Thymus (tissue), 11 donors: ENCODE measurements at regions not wholly inside any gene's neighbourhood (a gene's known extent, or its start where the extent isn't known, plus 50 kb on each side); places are given as distances from the start of the nearest gene placed in this dataset.

Experiments
- DNase-seq, 9 donors: peaks; one replicate each; pipeline ENCODE4 v3.0.0-alpha.2; 2013; ENCODE audit warnings: low spot score in 9 of 9, low read depth in 6 of 9, missing footprints in 1 of 9
- H3K27ac ChIP-seq, 2 donors: one replicate each; pipeline ENCODE4 v1.5.1; 2013; ENCODE audit warnings: control low read depth in 1 of 2, low read depth in 1 of 2, low read length in 1 of 2, mild to moderate bottlenecking in 1 of 2, moderate library complexity in 1 of 2
- H3K27me3 ChIP-seq, 2 donors: one replicate each; pipeline ENCODE4 v1.5.1; 2013; ENCODE audit warnings: low read length in 1 of 2; ENCODE audit not compliant: control insufficient read depth in 2 of 2, insufficient read depth in 1 of 2
- H3K36me3 ChIP-seq, 2 donors: one replicate each; pipeline ENCODE4 v1.5.1; 2013; ENCODE audit warnings: low read length in 1 of 2, mild to moderate bottlenecking in 1 of 2, moderate library complexity in 1 of 2; ENCODE audit not compliant: control insufficient read depth in 2 of 2, insufficient read depth in 2 of 2
- H3K4me1 ChIP-seq, 2 donors: one replicate each; pipeline ENCODE4 v1.5.1; 2013; ENCODE audit warnings: low read length in 2 of 2; ENCODE audit not compliant: control insufficient read depth in 2 of 2, insufficient read depth in 2 of 2
- H3K4me3 ChIP-seq, 2 donors: one replicate each; pipeline ENCODE4 v1.5.1; 2013; ENCODE audit warnings: low read length in 2 of 2, control low read depth in 1 of 2, mild to moderate bottlenecking in 1 of 2
- H3K9me3 ChIP-seq, 2 donors: one replicate each; pipeline ENCODE4 v1.5.1; 2013; ENCODE audit warnings: low read length in 1 of 2, mild to moderate bottlenecking in 1 of 2; ENCODE audit not compliant: control insufficient read depth in 2 of 2, insufficient read depth in 1 of 2
- WGBS: extraction: QIAGEN DNeasy Blood & Tissue Kit; methylation state at CpG from one replicate; pipeline ENCODE4 v1.1.7; 2013; 5-methylcytosine and 5-hydroxymethylcytosine counted together
- donor health status: healthy.

DNA sequence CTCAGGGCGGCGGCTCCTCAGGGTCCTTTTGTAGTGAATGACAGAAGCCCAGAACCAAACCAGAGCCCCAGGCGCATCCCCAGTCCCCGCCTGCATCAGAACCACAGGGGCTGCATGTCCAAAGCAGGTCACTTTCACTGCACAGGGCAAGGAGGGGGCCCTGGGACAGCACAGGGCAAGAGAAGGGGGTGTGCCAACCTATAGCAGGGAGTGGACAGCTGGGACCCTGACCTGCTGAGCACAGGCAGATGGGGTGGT lies 501.4 kb downstream of the PREX1 start:
- peaks cover 0 to 4% of the 10 kb centered on the region in 2 donors for H3K27me3 ChIP-seq
- no peak overlapping the region for H3K27ac ChIP-seq
- H3K9me3 ChIP-seq = no peaks in the 10 kb centered on the region
- no peak for DNase-seq
- no peaks in the 10 kb centered on the region for H3K4me1 ChIP-seq
- WGBS = 94% methylated on average over 4 of the region's 4 CpGs
- H3K4me3 ChIP-seq = no peak overlapping the region
- H3K36me3 ChIP-seq = no peaks in the 10 kb centered on the region

DNA sequence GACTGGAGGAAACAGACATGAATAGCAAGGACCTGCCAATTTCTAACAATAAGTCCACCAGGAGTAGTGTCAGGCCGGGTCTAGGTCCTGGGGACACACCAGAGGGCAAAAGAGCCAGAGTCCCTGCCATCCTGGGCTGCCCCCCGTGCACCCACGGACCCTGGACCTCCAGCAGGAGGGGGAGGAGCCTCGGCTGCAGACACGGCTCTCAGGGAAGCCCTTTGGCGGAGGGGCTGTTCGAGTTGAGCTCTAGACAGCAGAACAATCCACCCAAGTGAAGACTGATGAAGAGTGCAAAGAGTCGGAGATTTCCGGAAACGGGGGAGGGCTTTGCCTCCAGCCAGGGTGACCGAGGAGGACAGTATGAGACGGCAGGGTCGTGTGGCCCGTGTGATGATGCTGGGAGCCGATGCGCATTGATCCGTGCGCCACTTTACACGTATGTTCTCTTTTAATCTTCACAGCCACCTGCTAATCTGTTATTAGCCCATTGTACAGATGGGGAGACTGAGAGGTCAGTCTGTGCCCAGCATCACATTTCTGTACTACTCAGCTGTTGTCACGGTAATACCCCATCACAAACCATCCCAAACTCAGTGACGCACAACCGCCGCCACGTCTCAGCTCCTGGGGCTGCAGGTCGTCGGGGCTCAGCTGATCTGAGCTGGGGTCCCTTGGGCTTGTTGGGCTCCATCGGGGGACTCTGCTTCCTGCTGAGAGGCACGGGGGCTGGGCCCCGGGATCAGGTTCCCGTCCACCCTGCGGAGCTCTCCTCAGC lies 502.0 kb downstream of the PREX1 start:
- H3K36me3 ChIP-seq = no peaks in the 10 kb centered on the region
- H3K27ac ChIP-seq = no peak overlapping the region
- peaks cover 0 to 4% of the 10 kb centered on the region in 2 donors for H3K27me3 ChIP-seq
- H3K4me1 ChIP-seq = no peaks in the 10 kb centered on the region
- H3K4me3 ChIP-seq = no peak overlapping the region
- 89% methylated on average over 31 of the region's 31 CpGs for WGBS
- H3K9me3 ChIP-seq = no peaks in the 10 kb centered on the region
- no peak for DNase-seq

GRCh38 chr20:48324744-48325143 lies 503.1 kb downstream of the PREX1 start:
- Histone ChIP-seq H3K4me3 (no peak overlapping the region), H3K9me3 (no peaks in the 10 kb centered on the region), H3K4me1 (no peaks in the 10 kb centered on the region), H3K27me3 (peaks cover 0 to 4% of the 10 kb centered on the region in 2 donors), H3K27ac (no peak overlapping the region), H3K36me3 (no peaks in the 10 kb centered on the region)
- 89% methylated on average over 4 of the region's 4 CpGs for WGBS
- no peak for DNase-seq

DNA sequence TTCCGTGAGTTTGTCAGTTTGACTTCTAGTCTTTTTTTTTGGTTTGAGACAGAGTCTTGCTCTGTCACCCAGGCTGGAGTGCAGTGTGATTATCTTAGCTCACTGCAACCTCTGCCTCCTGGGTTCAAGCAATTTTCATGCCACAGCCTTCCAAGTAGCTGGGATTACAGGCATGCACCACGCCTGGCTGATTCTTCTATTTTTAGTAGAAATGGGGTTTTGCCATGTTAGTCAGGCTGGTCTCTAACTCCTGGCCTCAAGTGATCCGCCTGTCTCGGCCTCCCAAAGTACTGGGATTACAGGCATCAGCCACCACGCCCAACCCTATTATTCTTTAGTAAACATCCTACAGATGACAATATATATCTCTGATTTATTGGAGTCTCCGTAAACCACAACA lies 506.5 kb downstream of the PREX1 start:
- Histone ChIP-seq H3K4me1 (no peaks in the 10 kb centered on the region), H3K4me3 (no peak overlapping the region), H3K27ac (no peak overlapping the region), H3K36me3 (no peaks in the 10 kb centered on the region), H3K27me3 (peaks cover 0 to 6% of the 10 kb centered on the region in 2 donors), H3K9me3 (no peaks in the 10 kb centered on the region)
- DNase-seq = no peak
- 96% methylated on average over 6 of the region's 6 CpGs for WGBS

DNA sequence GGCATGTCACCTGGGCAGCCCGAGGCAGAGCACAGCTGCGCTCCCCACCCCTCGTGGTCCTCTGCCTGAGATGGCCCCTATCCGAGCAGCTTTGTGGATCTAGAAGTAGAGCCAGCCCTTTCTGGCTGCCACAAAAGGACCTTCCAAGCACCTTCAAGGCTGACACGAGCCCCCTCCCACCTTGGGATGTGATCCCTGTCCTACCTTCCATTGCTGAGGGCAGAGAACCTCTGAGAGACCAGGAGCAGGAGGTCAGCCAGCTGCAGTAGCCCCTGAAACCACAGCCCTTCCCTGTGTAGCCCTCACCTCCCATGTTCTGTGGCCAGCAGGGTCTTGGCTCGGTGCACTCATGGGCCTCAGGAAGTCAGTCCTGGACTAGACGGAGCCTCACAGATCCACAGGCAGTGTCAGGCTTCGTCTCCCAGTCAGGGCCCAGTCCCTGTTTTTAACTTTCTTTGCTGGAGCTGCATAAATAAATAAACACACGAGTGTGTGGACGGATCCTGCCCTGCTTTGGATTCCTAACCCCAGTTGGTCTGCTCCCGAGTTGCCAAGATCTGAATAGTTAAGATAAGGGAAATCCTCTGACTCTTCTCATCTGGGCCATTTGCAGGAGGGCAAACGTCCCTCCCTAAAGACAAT lies 507.7 kb downstream of the PREX1 start:
- Histone ChIP-seq H3K9me3 (no peaks in the 10 kb centered on the region), H3K4me1 (no peaks in the 10 kb centered on the region), H3K27ac (no peak overlapping the region), H3K27me3 (peaks cover 0 to 2% of the 10 kb centered on the region in 2 donors), H3K36me3 (no peaks in the 10 kb centered on the region), H3K4me3 (no peak overlapping the region)
- WGBS = 70% methylated on average over 12 of the region's 12 CpGs
- no peak for DNase-seq

GRCh38 chr20:48317578-48317977 lies 510.2 kb downstream of the PREX1 start:
- Histone ChIP-seq H3K9me3 (no peaks in the 10 kb centered on the region), H3K27me3 (peaks cover 0 to 2% of the 10 kb centered on the region in 2 donors), H3K27ac (no peak overlapping the region), H3K4me1 (no peaks in the 10 kb centered on the region), H3K36me3 (no peaks in the 10 kb centered on the region), H3K4me3 (no peak overlapping the region)
- 92% methylated on average over 6 of the region's 6 CpGs for WGBS
- DNase-seq = no peak

DNA sequence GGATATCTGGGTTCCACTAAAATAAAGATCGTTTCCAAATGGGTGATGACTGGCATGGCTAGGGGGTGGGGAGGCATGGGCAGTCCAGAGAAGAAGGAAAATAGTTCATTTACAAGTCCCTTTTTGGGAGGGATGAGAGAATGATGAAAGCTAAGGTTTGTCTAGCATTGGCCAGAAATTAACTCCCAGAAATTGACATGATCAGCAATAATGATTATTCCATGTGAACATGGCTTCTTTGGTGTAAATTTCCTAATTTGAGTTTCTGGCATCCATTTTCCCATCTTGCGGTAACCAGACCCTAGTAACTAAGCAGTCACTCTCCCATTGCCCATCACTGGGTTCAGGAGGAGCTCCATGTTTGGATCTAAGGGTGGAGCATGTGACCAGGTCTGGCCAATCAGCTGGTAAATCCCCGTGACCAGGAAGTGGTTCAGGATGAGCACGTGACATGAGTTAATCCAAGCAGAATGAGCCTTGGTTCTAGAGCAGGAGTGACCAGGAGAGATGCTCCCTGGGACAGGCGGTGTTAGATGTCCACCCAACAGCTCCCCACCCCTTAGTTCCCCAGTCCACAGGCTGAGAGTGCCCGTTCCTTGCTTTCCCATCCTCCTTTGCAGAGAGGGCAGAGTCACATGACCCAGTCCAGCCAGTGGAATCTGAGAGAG lies 512.7 kb downstream of the PREX1 start:
- no peaks in the 10 kb centered on the region for H3K9me3 ChIP-seq
- no peak for DNase-seq
- H3K4me1 ChIP-seq = no peaks in the 10 kb centered on the region
- H3K4me3 ChIP-seq = no peak overlapping the region
- no peaks in the 10 kb centered on the region for H3K36me3 ChIP-seq
- peaks cover 0 to 2% of the 10 kb centered on the region in 2 donors for H3K27me3 ChIP-seq
- WGBS = 95% methylated on average over 6 of the region's 6 CpGs
- H3K27ac ChIP-seq = no peak overlapping the region

DNA sequence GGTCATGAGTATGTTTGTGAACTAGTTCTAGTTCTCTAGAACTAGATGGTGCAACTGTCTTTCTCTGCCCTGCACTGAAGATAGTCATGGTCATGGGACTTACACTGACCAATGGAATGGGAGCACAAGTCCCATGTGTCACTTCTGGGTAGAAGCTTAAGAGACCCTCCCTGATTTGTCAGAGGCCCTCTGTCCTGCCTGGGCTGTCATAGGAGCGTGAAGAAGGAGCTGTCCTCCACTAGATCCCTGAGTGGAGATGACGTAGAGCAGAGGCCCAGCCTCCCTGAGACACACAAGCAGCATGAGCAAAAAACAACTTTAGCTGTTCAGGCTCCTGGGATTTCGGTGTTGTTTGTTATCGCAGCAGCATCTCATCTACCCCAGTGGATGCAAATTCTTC lies 514.5 kb downstream of the PREX1 start:
- Histone ChIP-seq H3K4me3 (no peak overlapping the region), H3K27ac (no peak overlapping the region), H3K27me3 (peaks cover 0 to 2% of the 10 kb centered on the region in 2 donors), H3K4me1 (no peaks in the 10 kb centered on the region), H3K36me3 (no peaks in the 10 kb centered on the region), H3K9me3 (no peaks in the 10 kb centered on the region)
- DNase-seq = no peak
- WGBS = 87% methylated on average over 4 of the region's 4 CpGs

- peaks cover 0 to 2% of the 10 kb centered on the region in 2 donors for H3K27me3 ChIP-seq
- H3K36me3 ChIP-seq = no peaks in the 10 kb centered on the region
- no peak overlapping the region for H3K4me3 ChIP-seq
- H3K9me3 ChIP-seq = no peaks in the 10 kb centered on the region
- WGBS = 53% methylated on average over 2 of the region's 2 CpGs
- no peak overlapping the region for H3K27ac ChIP-seq
- no peaks in the 10 kb centered on the region for H3K4me1 ChIP-seq
- DNase-seq = no peak
These were observed 515.8 kb downstream of the PREX1 start for GRCh38 chr20:48311956-48312355.
